ENCODE measurements at regions not wholly inside any gene's neighbourhood (a gene's known extent, or its start where the extent isn't known, plus 50 kb on each side); places are given as distances from the start of the nearest gene placed in this dataset.
"Not testable (repeated sequence)": the region's sequence is repeated elsewhere in the genome, so short reads cannot be mapped to it uniquely, and the experiment has no call there.

- DNase-seq (ENCODE audit: low spot score): no peak
These were observed 738.6 kb upstream of the ADGRL3 start for GRCh38 chr4:60461551-60461950.

DNA sequence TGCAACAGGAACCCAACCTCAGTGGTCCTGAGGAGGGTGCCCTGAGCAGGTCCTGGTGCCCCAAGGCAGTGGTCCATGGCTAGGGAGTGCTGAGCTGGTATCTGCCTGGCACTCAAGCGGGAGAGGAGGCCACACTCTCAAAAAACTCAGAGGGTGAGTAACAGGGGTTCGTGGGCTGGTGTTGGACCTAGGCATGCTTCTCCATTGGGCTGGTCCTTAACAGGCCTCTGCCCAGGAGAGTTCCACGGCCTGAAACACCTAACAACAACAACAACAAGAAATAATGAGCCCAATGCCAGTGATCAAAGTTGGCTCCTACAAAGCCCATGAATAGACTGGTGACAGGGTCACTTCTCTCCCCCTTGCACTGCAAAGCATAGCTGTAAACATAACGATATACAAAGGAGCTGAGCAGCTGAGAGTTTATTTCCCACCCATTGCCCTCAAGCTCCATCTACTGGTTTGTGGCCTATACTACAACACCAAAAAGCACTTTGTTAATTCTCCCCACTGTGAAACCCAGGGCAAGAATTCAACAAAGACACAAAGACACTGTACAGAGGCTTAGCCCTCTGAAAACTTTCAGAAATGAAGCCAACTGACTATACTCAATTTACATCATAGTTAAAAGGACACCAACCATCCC, 736.1 kb upstream of the ADGRL3 start:
- peak; percentile 9 for DNase-seq (ENCODE audit: low spot score)

GRCh38 chr4:60482921-60483351, 717.2 kb upstream of the ADGRL3 start:
- no peak for DNase-seq (ENCODE audit: low spot score)

DNA sequence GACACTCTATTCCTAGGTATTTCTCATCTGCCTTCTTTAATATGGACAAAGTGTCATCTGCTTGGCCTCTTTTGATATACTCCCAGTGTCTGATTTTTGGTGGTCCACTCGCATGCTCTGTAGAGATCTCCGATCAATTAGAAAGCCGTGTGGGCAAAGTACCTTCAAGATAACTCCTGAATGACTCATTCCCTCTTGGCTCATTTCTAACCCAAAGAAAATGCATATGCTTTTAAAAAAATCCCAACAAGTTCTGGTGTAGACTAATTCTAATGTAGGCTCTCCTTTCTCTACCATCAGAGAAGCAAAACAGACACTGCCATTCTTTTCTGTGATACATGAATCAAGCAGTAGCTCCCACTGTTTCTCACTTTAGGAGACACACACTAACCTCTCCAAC, 714.9 kb upstream of the ADGRL3 start:
- no peak for DNase-seq (ENCODE audit: low spot score)

DNA sequence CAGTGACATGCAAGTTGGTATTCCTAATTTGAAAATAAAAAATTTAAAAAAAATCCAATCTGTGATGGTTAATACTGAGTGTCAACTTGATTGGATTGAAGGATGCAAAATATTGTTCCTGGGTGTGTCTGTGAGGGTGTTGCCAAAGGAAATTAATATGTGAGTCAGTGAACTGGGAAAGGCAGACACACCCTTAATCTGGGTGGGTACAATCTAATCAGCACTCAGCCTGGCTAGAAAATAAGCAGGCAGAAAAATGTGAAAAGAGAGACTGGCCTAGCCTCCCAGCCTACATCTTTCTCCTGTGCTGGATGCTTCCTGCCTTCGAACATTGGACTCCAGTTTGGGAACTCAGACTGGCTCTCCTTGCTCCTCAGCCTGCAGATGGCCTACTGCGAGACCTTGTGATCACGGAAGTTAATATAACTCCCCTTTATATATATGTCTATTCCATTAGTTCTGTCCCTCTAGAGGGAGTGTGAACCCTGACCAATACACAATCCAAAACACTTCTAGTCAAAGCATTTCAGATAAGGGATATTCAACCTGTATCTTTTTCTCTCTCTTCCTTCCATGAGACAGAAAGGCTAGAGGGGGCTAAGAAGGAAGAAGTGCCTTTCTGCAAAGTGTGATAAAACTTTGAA, 712.9 kb upstream of the ADGRL3 start:
- not testable (repeated sequence) for DNase-seq (ENCODE audit: low spot score)

DNA sequence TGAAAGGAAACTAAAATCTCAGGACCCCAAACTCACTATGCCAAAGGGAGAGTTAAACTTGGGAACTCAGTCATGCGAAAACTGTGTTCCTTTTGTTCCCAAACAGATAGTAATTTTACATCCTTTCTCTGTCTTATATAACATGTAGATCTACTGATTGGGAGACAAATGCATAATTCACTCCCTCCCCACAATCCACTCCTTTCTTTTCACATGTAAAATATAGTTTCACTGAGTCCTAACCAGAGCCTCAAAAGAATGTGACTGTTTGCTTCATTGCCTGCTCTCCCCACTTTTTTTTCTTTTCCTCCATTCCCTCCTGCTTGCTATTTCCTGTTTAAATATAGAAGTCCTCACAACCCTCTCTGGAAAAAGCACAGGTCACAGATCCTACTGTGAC, 699.3 kb upstream of the ADGRL3 start:
- no peak for DNase-seq (ENCODE audit: low spot score)

DNA sequence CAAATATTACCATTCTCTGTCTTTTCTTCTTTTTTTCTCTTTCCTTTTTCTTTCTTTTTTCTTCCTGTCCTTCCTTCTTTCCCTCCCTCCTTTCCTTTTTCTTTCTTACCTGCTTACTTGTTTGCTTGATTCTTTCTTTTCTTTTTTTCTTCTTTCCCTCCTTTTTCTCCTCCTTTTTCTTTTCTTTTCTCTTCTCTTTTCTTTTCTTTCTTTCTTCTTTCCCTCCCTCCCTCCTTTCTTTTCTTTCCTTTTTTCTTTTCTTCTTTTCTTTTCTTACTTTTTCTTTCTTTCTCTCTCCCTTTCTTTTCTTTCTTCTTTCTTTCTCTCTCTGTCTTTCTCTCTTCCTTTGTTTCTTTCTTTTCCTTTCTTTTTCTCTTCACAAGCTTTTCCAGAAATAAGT, 697.4 kb upstream of the ADGRL3 start:
- no peak for DNase-seq (ENCODE audit: low spot score)

DNA sequence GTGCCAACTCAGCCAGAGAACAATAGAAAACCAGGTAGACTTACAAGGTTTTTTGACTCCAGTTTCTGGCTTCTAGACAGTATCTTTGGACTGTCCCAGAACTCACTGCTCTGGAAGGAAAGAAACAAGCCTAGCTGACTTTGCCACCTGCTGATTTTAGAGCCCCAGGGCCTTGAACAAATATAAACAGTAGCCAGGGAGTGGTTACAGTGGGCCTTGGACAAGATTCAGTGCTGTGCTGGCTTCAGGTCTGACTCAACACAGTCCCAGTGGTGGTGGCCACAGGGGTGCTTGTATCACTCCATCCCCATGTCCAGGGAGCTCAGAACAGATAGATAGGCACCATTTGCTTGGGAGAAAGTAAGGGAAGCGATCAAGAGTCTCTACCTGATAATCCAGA, 694.1 kb upstream of the ADGRL3 start:
- no peak for DNase-seq (ENCODE audit: low spot score)

- DNase-seq (ENCODE audit: low spot score): no peak
These were observed 677.9 kb upstream of the ADGRL3 start for GRCh38 chr4:60522265-60522664.

GRCh38 chr4:60531776-60532379, 668.2 kb upstream of the ADGRL3 start:
- DNase-seq (ENCODE audit: low spot score): no peak

GRCh38 chr4:60544981-60545380, 655.1 kb upstream of the ADGRL3 start:
- DNase-seq (ENCODE audit: low spot score): no peak

GRCh38 chr4:60562334-60562733, 637.8 kb upstream of the ADGRL3 start:
- no peak for DNase-seq (ENCODE audit: low spot score)

DNA sequence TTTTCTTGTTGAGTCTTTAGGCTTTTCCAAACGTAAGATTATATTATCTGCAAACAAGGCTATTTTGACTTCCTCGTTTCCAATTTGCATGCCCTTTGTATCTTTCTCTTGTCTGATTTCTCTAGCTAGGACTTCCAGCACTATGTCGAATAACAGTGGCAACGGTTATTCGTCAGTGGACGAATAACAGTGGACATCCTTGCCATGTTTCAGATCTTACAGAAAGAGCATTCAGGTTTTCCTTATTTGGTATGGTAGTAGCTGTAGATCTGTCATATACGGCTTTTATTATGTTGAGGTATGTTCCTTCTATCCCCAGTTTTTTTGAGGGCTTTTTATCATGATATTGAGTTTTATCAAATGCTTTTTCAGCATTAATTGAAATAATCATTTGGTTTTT, 634.6 kb upstream of the ADGRL3 start:
- DNase-seq (ENCODE audit: low spot score): no peak

- no peak for DNase-seq (ENCODE audit: low spot score)
These were observed 624.8 kb upstream of the ADGRL3 start for GRCh38 chr4:60575336-60575735.

GRCh38 chr4:60579335-60579734, 620.8 kb upstream of the ADGRL3 start:
- no peak for DNase-seq (ENCODE audit: low spot score)

- DNase-seq (ENCODE audit: low spot score): peak; percentile 26
These were observed 618.1 kb upstream of the ADGRL3 start for GRCh38 chr4:60581919-60582536.

DNA sequence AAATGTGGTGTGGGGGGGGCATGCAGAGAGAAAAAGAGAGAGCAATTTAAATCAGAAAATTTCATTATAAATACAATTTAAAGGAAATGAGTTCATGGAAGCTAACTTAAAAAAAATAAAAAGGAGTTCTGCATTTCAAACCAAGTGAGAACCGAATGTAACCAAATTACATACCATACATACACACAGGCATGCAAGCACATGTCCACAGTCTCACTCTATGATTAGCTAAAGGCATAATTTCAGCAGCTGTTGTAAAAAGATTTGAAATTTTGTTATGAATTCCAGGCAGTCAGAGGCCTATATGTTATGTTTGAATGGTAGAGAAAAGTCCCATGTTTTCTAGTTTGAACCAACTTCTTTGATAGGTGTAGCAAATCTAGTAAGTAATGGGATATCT, 611.6 kb upstream of the ADGRL3 start:
- no peak for DNase-seq (ENCODE audit: low spot score)

GRCh38 chr4:60589425-60589824, 610.7 kb upstream of the ADGRL3 start:
- DNase-seq (ENCODE audit: low spot score): no peak

GRCh38 chr4:60590116-60590515, 610.0 kb upstream of the ADGRL3 start:
- DNase-seq (ENCODE audit: low spot score): no peak

DNA sequence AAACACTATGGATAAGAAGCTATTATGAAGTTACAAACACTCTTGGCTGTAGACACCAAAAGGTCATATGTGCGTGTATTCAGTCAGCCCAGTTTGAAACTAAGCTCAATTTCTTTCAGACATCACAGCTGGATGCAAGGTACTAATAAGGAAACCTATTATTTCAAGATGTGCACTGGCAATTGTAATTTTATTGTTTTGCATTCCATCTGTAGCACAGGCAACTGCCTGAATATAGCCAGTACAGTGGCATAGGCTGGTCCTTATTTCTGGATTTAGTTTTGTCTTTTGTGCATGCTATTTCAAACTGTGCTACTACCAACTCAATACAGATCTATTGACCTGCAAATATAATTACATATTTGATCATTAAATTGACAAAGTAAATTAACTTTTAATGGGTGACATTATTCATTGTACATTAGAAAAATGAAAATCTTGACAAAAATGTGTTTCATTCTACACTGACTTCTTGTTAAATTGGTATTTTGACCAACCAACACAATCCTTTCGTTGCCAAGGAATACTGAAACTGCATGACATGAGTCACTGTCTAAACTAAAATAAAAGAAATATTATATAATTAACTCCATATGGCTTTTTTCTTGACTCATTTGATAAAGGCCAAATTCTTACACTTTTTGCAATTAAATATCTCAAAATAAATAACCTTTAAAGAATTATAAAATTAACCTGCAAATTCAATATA, 594.3 kb upstream of the ADGRL3 start:
- DNase-seq (ENCODE audit: low spot score): no peak

GRCh38 chr4:60611762-60612496, 588.2 kb upstream of the ADGRL3 start:
- no peak for DNase-seq (ENCODE audit: low spot score)
